DMS53 (cell line): ENCODE measurements at regions not wholly inside any gene's neighbourhood (a gene's known extent, or its start where the extent isn't known, plus 50 kb on each side); places are given as distances from the start of the nearest gene placed in this dataset.

Source experiments
- DNase-seq: peaks from one replicate; lab custom pipeline; 2025; lab: John Stamatoyannopoulos, UW

GRCh38 chr12:87679251-87679650 lies 349.9 kb downstream of the C12orf50 start:
- no peak for DNase-seq

- peak; percentile 26 for DNase-seq
Observed at GRCh38 chr12:87678453-87678852, 350.7 kb downstream of the C12orf50 start.

GRCh38 chr12:87676731-87677130 lies 352.5 kb downstream of the C12orf50 start:
- DNase-seq = no peak

GRCh38 chr12:87671757-87672156 lies 357.4 kb downstream of the C12orf50 start:
- DNase-seq = no peak

GRCh38 chr12:87670448-87670847 lies 358.8 kb downstream of the C12orf50 start:
- peak; percentile 99 for DNase-seq

GRCh38 chr12:87667378-87667777 lies 361.8 kb downstream of the C12orf50 start:
- DNase-seq = peak; percentile 71

GRCh38 chr12:87661786-87662377 lies 367.3 kb downstream of the C12orf50 start:
- DNase-seq = peak; percentile 78

- peak; percentile 39 for DNase-seq
Observed at GRCh38 chr12:87660987-87661774, 368.0 kb downstream of the C12orf50 start.

GRCh38 chr12:87660291-87660690 lies 368.9 kb downstream of the C12orf50 start:
- DNase-seq = no peak

- peak; percentile 33 for DNase-seq
Observed at GRCh38 chr12:87656311-87656710, 372.9 kb downstream of the C12orf50 start.

GRCh38 chr12:87651670-87652425 lies 377.4 kb downstream of the C12orf50 start:
- DNase-seq = no peak

GRCh38 chr12:87642245-87642644 lies 387.0 kb downstream of the C12orf50 start:
- DNase-seq = no peak

GRCh38 chr12:87618199-87618598 lies 411.0 kb downstream of the C12orf50 start:
- no peak for DNase-seq

GRCh38 chr12:87612996-87613395 lies 416.2 kb downstream of the C12orf50 start:
- no peak for DNase-seq

- DNase-seq = no peak
Observed at GRCh38 chr12:87608321-87608720, 420.9 kb downstream of the C12orf50 start.

- DNase-seq = no peak
Observed at GRCh38 chr12:87603727-87604126, 425.5 kb downstream of the C12orf50 start.

GRCh38 chr12:87599459-87599858 lies 429.7 kb downstream of the C12orf50 start:
- DNase-seq = no peak

- DNase-seq = no peak
Observed at GRCh38 chr12:87597114-87597513, 432.1 kb downstream of the C12orf50 start.

GRCh38 chr12:87596636-87597035 lies 432.6 kb downstream of the C12orf50 start:
- DNase-seq = no peak

- no peak for DNase-seq
Observed at GRCh38 chr12:87596134-87596533, 433.1 kb downstream of the C12orf50 start.

GRCh38 chr12:87585882-87586557 lies 443.2 kb downstream of the C12orf50 start:
- no peak for DNase-seq

- DNase-seq = peak; percentile 49
Observed at GRCh38 chr12:87579091-87579490, 450.1 kb downstream of the C12orf50 start.
